BJ (cell line): ENCODE measurements at regions not wholly inside any gene's neighbourhood (a gene's known extent, or its start where the extent isn't known, plus 50 kb on each side); places are given as distances from the start of the nearest gene placed in this dataset.

Experiments used
- CTCF ChIA-PET: fragments of 350-600 bp; formaldehyde crosslinking; extraction: SDS; loops from one replicate; lab custom pipeline; 2021; ENCODE audit warnings: antibody characterized with exemption, inconsistent platforms; lab: Yijun Ruan, JAX
- POLR2A ChIA-PET: fragments of 300-600 bp; sonication (Branson Sonifier 250); formaldehyde crosslinking; extraction: SDS; loops from one replicate; lab custom pipeline; 2021; ENCODE audit warnings: antibody characterized with exemption; lab: Charles Lee
- DNase-seq: peaks from one replicate; pipeline ENCODE4 v3.0.0-alpha.2; 2011; ENCODE audit warnings: low read depth
- H3K27me3 ChIP-seq: 2 replicates; pipeline ENCODE4 v1.6.0; 2011; ENCODE audit warnings: low read length; ENCODE audit not compliant: control insufficient read depth, insufficient read depth
- H3K36me3 ChIP-seq: 2 replicates; pipeline ENCODE4 v1.5.1; 2011; ENCODE audit warnings: low read length; ENCODE audit not compliant: control insufficient read depth, insufficient read depth
- H3K4me3 ChIP-seq: 2 replicates; pipeline ENCODE4 v1.5.1; 2011; ENCODE audit warnings: low read depth, mild to moderate bottlenecking, control low read depth, low read length
- CTCF ChIP-seq: IDR thresholded peaks from 2 replicates; pipeline ENCODE4 v1.5.1; 2011; ENCODE audit warnings: low read depth, mild to moderate bottlenecking, control low read depth, inconsistent platforms, low read length, moderate library complexity; ENCODE audit not compliant: insufficient read depth

- no peaks in the 10 kb centered on the region for H3K27me3 ChIP-seq
- no peak for DNase-seq
- no peak for TF ChIP-seq CTCF
- CTCF ChIA-PET: no interaction called here
- no peak overlapping the region for H3K4me3 ChIP-seq
- POLR2A ChIA-PET: no interaction called here
- H3K36me3 ChIP-seq: no peaks in the 10 kb centered on the region
Observed at GRCh38 chr5:165521816-165522610, 2016.6 kb downstream of the MAT2B start.

GRCh38 chr5:165525271-165525670, 2019.9 kb downstream of the MAT2B start:
- ChIA-PET CTCF (no interaction called here), POLR2A (no interaction called here)
- DNase-seq: no peak
- no peak for TF ChIP-seq CTCF
- Histone ChIP-seq H3K36me3 (no peaks in the 10 kb centered on the region), H3K4me3 (no peak overlapping the region), H3K27me3 (no peaks in the 10 kb centered on the region)

- Histone ChIP-seq H3K4me3 (no peak overlapping the region), H3K27me3 (no peaks in the 10 kb centered on the region), H3K36me3 (no peaks in the 10 kb centered on the region)
- no peak for DNase-seq
- TF ChIP-seq CTCF: no peak
- ChIA-PET CTCF (no interaction called here), POLR2A (no interaction called here)
Observed at GRCh38 chr5:165526357-165526756, 2020.9 kb downstream of the MAT2B start.

- Histone ChIP-seq H3K36me3 (no peaks in the 10 kb centered on the region), H3K4me3 (no peak overlapping the region), H3K27me3 (no peaks in the 10 kb centered on the region)
- no peak for TF ChIP-seq CTCF
- DNase-seq: no peak
- ChIA-PET POLR2A (no interaction called here), CTCF (no interaction called here)
Observed at GRCh38 chr5:165527577-165527976, 2022.2 kb downstream of the MAT2B start.

GRCh38 chr5:165538065-165538464, 2032.6 kb downstream of the MAT2B start:
- ChIA-PET CTCF (no interaction called here), POLR2A (no interaction called here)
- H3K36me3 ChIP-seq: no peaks in the 10 kb centered on the region
- no peak for DNase-seq
- TF ChIP-seq CTCF: no peak
- H3K4me3 ChIP-seq: no peak overlapping the region
- no peaks in the 10 kb centered on the region for H3K27me3 ChIP-seq
